ENCODE measurements at regions not wholly inside any gene's neighbourhood (a gene's known extent, or its start where the extent isn't known, plus 50 kb on each side); places are given as distances from the start of the nearest gene placed in this dataset.
A peak's percentile ranks its signal among the peaks of the same experiment; 100 is the strongest.

- ATAC-seq (replicated peaks in 1 of 2) (no peak), DNase-seq (no peak)
- Mint-ChIP-seq H3K27me3 (ENCODE audit: low read depth) (no peaks in the 10 kb centered on the region), H3K4me1 (ENCODE audit: low read depth) (no peaks in the 10 kb centered on the region), H3K36me3 (ENCODE audit: insufficient read depth in 2 of 2) (no peaks in the 10 kb centered on the region), H3K4me3 (no peak overlapping the region), H3K9me3 (peaks cover 0 to 2% of the 10 kb centered on the region in 2 donors), H3K27ac (no peak overlapping the region)
Measured at GRCh38 chr2:40725950-40726349, 274.1 kb upstream of the SLC8A1 start.

GRCh38 chr2:40734797-40735196 is 282.9 kb upstream of the SLC8A1 start:
- no peak overlapping the region for H3K27ac Mint-ChIP-seq
- H3K4me1 Mint-ChIP-seq (ENCODE audit: low read depth) = no peaks in the 10 kb centered on the region
- DNase-seq = no peak
- H3K36me3 Mint-ChIP-seq (ENCODE audit: insufficient read depth in 2 of 2) = no peaks in the 10 kb centered on the region
- no peak overlapping the region for H3K4me3 Mint-ChIP-seq
- ATAC-seq (replicated peaks in 1 of 2) = no peak
- H3K9me3 Mint-ChIP-seq = peaks cover 0 to 4% of the 10 kb centered on the region in 2 donors
- H3K27me3 Mint-ChIP-seq (ENCODE audit: low read depth) = no peaks in the 10 kb centered on the region

- H3K4me3 Mint-ChIP-seq = no peak overlapping the region
Measured at GRCh38 chr2:40737180-40737579, 285.3 kb upstream of the SLC8A1 start.

GRCh38 chr2:40740419-40740818 is 288.5 kb upstream of the SLC8A1 start:
- Mint-ChIP-seq H3K4me1 (ENCODE audit: low read depth) (no peaks in the 10 kb centered on the region), H3K9me3 (no peaks in the 10 kb centered on the region), H3K36me3 (ENCODE audit: insufficient read depth in 2 of 2) (no peaks in the 10 kb centered on the region), H3K27me3 (ENCODE audit: low read depth) (no peaks in the 10 kb centered on the region), H3K4me3 (no peak overlapping the region), H3K27ac (no peak overlapping the region)
- no peak for ATAC-seq (replicated peaks in 1 of 2)
- DNase-seq = no peak

More at GRCh38 chr2:40737180-40737579, 285.3 kb upstream of the SLC8A1 start:
- H3K27me3 Mint-ChIP-seq (ENCODE audit: low read depth) = no peaks in the 10 kb centered on the region
- DNase-seq (no peak), ATAC-seq (replicated peaks in 1 of 2) (no peak)
- no peaks in the 10 kb centered on the region for H3K4me1 Mint-ChIP-seq (ENCODE audit: low read depth)
- H3K9me3 Mint-ChIP-seq = peaks cover 0 to 4% of the 10 kb centered on the region in 2 donors
- no peak overlapping the region for H3K27ac Mint-ChIP-seq
- H3K36me3 Mint-ChIP-seq (ENCODE audit: insufficient read depth in 2 of 2) = no peaks in the 10 kb centered on the region

- Mint-ChIP-seq H3K27me3 (ENCODE audit: low read depth) (no peaks in the 10 kb centered on the region), H3K27ac (no peak overlapping the region), H3K4me1 (ENCODE audit: low read depth) (no peaks in the 10 kb centered on the region), H3K36me3 (ENCODE audit: insufficient read depth in 2 of 2) (no peaks in the 10 kb centered on the region), H3K9me3 (no peaks in the 10 kb centered on the region), H3K4me3 (no peak overlapping the region)
- ATAC-seq (replicated peaks in 1 of 2) (no peak), DNase-seq (no peak)
Measured at GRCh38 chr2:40741532-40741931, 289.6 kb upstream of the SLC8A1 start.

- no peak overlapping the region for H3K4me3 Mint-ChIP-seq
- H3K36me3 Mint-ChIP-seq (ENCODE audit: insufficient read depth in 2 of 2) = no peaks in the 10 kb centered on the region
- H3K9me3 Mint-ChIP-seq = peaks cover 0 to 3% of the 10 kb centered on the region in 2 donors
- H3K4me1 Mint-ChIP-seq (ENCODE audit: low read depth) = no peaks in the 10 kb centered on the region
- H3K27me3 Mint-ChIP-seq (ENCODE audit: low read depth) = no peaks in the 10 kb centered on the region
- no peak overlapping the region for H3K27ac Mint-ChIP-seq
- no peak for ATAC-seq (replicated peaks in 1 of 2)
- no peak for DNase-seq
Measured at GRCh38 chr2:40746191-40746590, 294.3 kb upstream of the SLC8A1 start.

GRCh38 chr2:40751981-40752380 is 300.1 kb upstream of the SLC8A1 start:
- no peak for ATAC-seq (replicated peaks in 1 of 2)
- no peaks in the 10 kb centered on the region for H3K27me3 Mint-ChIP-seq (ENCODE audit: low read depth)
- no peaks in the 10 kb centered on the region for H3K36me3 Mint-ChIP-seq (ENCODE audit: insufficient read depth in 2 of 2)
- H3K4me1 Mint-ChIP-seq (ENCODE audit: low read depth) = no peaks in the 10 kb centered on the region
- H3K9me3 Mint-ChIP-seq = peaks cover 0 to 3% of the 10 kb centered on the region in 2 donors
- H3K27ac Mint-ChIP-seq = no peak overlapping the region
- H3K4me3 Mint-ChIP-seq = no peak overlapping the region
- DNase-seq = no peak

GRCh38 chr2:40752796-40753195 is 300.9 kb upstream of the SLC8A1 start:
- Mint-ChIP-seq H3K36me3 (ENCODE audit: insufficient read depth in 2 of 2) (no peaks in the 10 kb centered on the region), H3K27me3 (ENCODE audit: low read depth) (no peaks in the 10 kb centered on the region), H3K9me3 (no peaks in the 10 kb centered on the region), H3K4me3 (no peak overlapping the region), H3K27ac (no peak overlapping the region), H3K4me1 (ENCODE audit: low read depth) (no peaks in the 10 kb centered on the region)
- DNase-seq = no peak
- no peak for ATAC-seq (replicated peaks in 1 of 2)

- no peaks in the 10 kb centered on the region for H3K9me3 Mint-ChIP-seq
- ATAC-seq (replicated peaks in 1 of 2) (no peak), DNase-seq (no peak)
- H3K27me3 Mint-ChIP-seq (ENCODE audit: low read depth) = no peaks in the 10 kb centered on the region
- peaks cover 6% of the 10 kb centered on the region for H3K4me1 Mint-ChIP-seq (ENCODE audit: low read depth)
- no peaks in the 10 kb centered on the region for H3K36me3 Mint-ChIP-seq (ENCODE audit: insufficient read depth in 2 of 2)
- H3K27ac Mint-ChIP-seq = no peak overlapping the region
- H3K4me3 Mint-ChIP-seq = no peak overlapping the region
Measured at GRCh38 chr2:40754912-40755311, 303.0 kb upstream of the SLC8A1 start.

- no peak overlapping the region for H3K4me3 Mint-ChIP-seq
- no peak overlapping the region for H3K27ac Mint-ChIP-seq
- ATAC-seq (replicated peaks in 1 of 2) (no peak), DNase-seq (no peak)
- H3K27me3 Mint-ChIP-seq (ENCODE audit: low read depth) = no peaks in the 10 kb centered on the region
- no peaks in the 10 kb centered on the region for H3K36me3 Mint-ChIP-seq (ENCODE audit: insufficient read depth in 2 of 2)
- no peaks in the 10 kb centered on the region for H3K9me3 Mint-ChIP-seq
- peaks cover 6% of the 10 kb centered on the region for H3K4me1 Mint-ChIP-seq (ENCODE audit: low read depth)
Measured at GRCh38 chr2:40758401-40759155, 306.7 kb upstream of the SLC8A1 start.

GRCh38 chr2:40760071-40760666 is 308.3 kb upstream of the SLC8A1 start:
- no peak overlapping the region for H3K4me3 Mint-ChIP-seq
- DNase-seq (peak; percentile 9 to 11), ATAC-seq (replicated peaks in 1 of 2) (no peak)
- H3K27me3 Mint-ChIP-seq (ENCODE audit: low read depth) = no peaks in the 10 kb centered on the region
- peaks cover 6% of the 10 kb centered on the region for H3K4me1 Mint-ChIP-seq (ENCODE audit: low read depth)
- no peaks in the 10 kb centered on the region for H3K9me3 Mint-ChIP-seq
- H3K36me3 Mint-ChIP-seq (ENCODE audit: insufficient read depth in 2 of 2) = no peaks in the 10 kb centered on the region
- no peak overlapping the region for H3K27ac Mint-ChIP-seq

GRCh38 chr2:40773291-40773690 is 321.4 kb upstream of the SLC8A1 start:
- no peak for ATAC-seq (replicated peaks in 1 of 2)
- H3K27ac Mint-ChIP-seq = no peak overlapping the region
- no peak overlapping the region for H3K4me3 Mint-ChIP-seq
- H3K27me3 Mint-ChIP-seq (ENCODE audit: low read depth) = no peaks in the 10 kb centered on the region
- H3K9me3 Mint-ChIP-seq = no peaks in the 10 kb centered on the region
- no peaks in the 10 kb centered on the region for H3K36me3 Mint-ChIP-seq (ENCODE audit: insufficient read depth in 2 of 2)
- H3K4me1 Mint-ChIP-seq (ENCODE audit: low read depth) = no peaks in the 10 kb centered on the region
- DNase-seq = no peak

GRCh38 chr2:40783704-40784103 is 331.8 kb upstream of the SLC8A1 start:
- peaks cover 4% of the 10 kb centered on the region in 2 donors for H3K9me3 Mint-ChIP-seq
- no peak overlapping the region for H3K27ac Mint-ChIP-seq
- no peaks in the 10 kb centered on the region for H3K36me3 Mint-ChIP-seq (ENCODE audit: insufficient read depth in 2 of 2)
- H3K27me3 Mint-ChIP-seq (ENCODE audit: low read depth) = no peaks in the 10 kb centered on the region
- DNase-seq (no peak), ATAC-seq (replicated peaks in 1 of 2) (no peak)
- no peaks in the 10 kb centered on the region for H3K4me1 Mint-ChIP-seq (ENCODE audit: low read depth)
- H3K4me3 Mint-ChIP-seq = no peak overlapping the region

- Mint-ChIP-seq H3K36me3 (ENCODE audit: insufficient read depth in 2 of 2) (no peaks in the 10 kb centered on the region), H3K4me3 (no peak overlapping the region), H3K27me3 (ENCODE audit: low read depth) (no peaks in the 10 kb centered on the region), H3K27ac (no peak overlapping the region), H3K9me3 (peaks cover 3 to 4% of the 10 kb centered on the region in 2 donors), H3K4me1 (ENCODE audit: low read depth) (no peaks in the 10 kb centered on the region)
- DNase-seq (no peak), ATAC-seq (replicated peaks in 1 of 2) (no peak)
Measured at GRCh38 chr2:40786636-40787035, 334.7 kb upstream of the SLC8A1 start.

Data from activated T-cell treated with anti-CD3 and anti-CD28 coated beads, Interleukin-2, amount 50 U/mL, for 72 hours (primary cell).